RCC 7860 (cell line): ENCODE measurements at regions not wholly inside any gene's neighbourhood (a gene's known extent, or its start where the extent isn't known, plus 50 kb on each side); places are given as distances from the start of the nearest gene placed in this dataset.
"Not testable (repeated sequence)": the region's sequence is repeated elsewhere in the genome, so short reads cannot be mapped to it uniquely, and the experiment has no call there.

ENCODE experiments used
- DNase-seq: peaks from one replicate; pipeline ENCODE4 v3.0.0-alpha.2; 2015; ENCODE audit warnings: low spot score
- FAIRE-seq: peaks from 2 replicates; lab custom pipeline; 2012; peaks lifted over from hg19 to GRCh38; lab: Jason Lieb, UNC

GRCh38 chr20:30484009-30484748 lies 773.3 kb upstream of the DEFB115 start:
- FAIRE-seq (no peak), DNase-seq (no peak)

- DNase-seq: no peak
Measured at GRCh38 chr20:30484749-30485070, 772.8 kb upstream of the DEFB115 start.

GRCh38 chr20:30485331-30486102 lies 771.9 kb upstream of the DEFB115 start:
- DNase-seq (no peak), FAIRE-seq (no peak)

More at GRCh38 chr20:30484749-30485070, 772.8 kb upstream of the DEFB115 start:
- no peak for FAIRE-seq

GRCh38 chr20:30486103-30486478 lies 771.4 kb upstream of the DEFB115 start:
- DNase-seq (no peak), FAIRE-seq (no peak)

DNA sequence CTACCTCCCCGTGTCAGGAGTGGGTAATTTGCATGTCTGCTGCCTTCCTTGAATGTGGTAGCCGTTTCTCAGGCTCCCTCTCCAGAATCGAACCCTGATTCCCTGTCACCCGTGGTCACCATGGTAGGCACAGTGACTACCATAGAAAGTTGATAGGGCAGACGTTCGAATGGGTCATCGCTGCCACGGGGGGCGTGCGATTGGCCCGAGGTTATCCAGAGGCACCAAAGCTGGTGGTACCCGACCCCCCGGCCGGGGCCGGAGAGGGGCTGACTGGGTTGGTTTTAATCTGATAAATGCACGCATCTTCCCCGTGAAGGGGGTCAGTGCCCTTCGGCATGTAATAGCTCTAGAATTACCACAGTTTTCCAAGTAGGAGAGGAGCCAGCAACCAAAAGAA lies 770.0 kb upstream of the DEFB115 start:
- not testable (repeated sequence) for FAIRE-seq, DNase-seq

GRCh38 chr20:30487947-30488926 lies 769.2 kb upstream of the DEFB115 start:
- FAIRE-seq: no peak
- DNase-seq: no peak

GRCh38 chr20:30488941-30489613 lies 768.4 kb upstream of the DEFB115 start:
- FAIRE-seq: no peak
- no peak for DNase-seq

- DNase-seq (no peak), FAIRE-seq (no peak)
Measured at GRCh38 chr20:30489614-30490003, 767.9 kb upstream of the DEFB115 start.

DNA sequence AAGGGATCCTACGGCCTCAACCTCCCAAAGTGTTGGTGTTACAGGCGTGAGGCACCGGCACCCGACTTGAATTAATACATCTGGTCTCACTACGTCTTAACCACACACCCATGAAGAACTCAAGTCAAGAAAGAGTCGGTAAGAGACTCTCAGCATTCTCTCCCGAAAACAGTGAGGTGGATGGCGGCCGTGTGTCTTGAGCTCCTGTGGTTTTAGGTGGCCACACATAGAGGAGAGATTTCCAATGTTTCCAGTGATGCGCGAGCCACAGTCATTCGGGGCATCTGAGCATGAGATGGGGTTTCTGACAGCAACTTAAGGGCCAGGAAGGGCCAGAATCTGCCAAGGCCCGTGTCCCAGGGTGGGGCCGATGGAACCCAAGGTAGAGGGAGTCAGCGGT lies 766.4 kb upstream of the DEFB115 start:
- DNase-seq (no peak), FAIRE-seq (no peak)

- DNase-seq, FAIRE-seq: not testable (repeated sequence)
Measured at GRCh38 chr20:30496656-30497055, 760.8 kb upstream of the DEFB115 start.

DNA sequence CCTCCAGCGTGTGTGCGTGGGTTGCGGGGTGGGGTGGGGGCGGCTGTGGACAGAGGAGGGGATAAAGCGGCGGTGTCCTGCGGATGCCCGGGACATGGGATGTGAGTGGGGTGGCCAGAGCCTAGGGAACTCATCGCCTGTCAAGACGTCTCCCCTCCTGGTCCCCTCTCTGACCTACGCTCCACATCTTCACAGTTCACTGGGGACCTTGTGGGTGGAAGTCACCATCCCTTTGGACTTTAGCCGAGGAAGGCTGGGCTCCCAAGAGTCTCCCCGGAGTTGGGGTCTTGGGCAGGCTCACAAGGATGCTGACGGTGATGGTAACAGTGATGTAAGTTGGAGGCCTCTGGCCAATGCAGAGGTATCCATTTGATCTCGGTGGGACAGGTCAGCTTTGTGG lies 760.3 kb upstream of the DEFB115 start:
- FAIRE-seq, DNase-seq: not testable (repeated sequence)

- DNase-seq (no peak), FAIRE-seq (no peak)
Measured at GRCh38 chr20:30499123-30499522, 758.3 kb upstream of the DEFB115 start.

DNA sequence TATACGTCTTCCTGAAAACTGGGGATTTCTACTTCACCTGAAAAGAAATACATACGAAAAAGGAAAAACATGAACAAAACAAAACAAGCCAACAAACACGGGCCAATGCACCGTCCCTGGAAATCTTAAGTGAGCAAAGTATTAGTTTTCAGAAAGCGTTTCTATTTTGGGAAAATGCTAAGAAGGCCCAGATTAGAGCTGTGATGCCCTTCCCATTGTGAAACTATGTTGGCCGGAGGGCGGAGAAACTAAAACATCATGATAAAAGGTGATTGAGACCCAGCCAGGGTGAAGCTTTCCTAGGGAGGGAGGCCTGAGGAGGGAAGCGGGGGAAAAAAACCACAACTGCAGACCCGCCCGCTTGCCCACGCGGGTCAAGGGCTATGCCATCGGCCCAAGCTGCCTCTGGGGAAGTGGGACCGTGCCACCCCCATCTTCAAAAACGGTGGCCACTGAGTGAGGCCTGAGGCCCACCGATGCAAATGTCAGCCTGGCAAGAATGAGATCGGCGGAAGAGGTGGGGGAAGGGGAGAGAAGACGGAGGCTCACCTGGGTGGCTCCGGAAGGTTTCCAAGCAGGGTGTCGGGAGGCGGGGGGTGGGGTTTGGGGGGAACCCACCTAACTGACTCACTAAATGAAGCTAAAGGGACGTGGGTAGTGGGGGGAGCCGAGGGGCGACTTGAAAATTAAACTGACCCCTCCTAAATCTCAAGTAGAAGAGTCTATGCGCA lies 757.6 kb upstream of the DEFB115 start:
- DNase-seq, FAIRE-seq: not testable (repeated sequence)

GRCh38 chr20:30500447-30500820 lies 757.0 kb upstream of the DEFB115 start:
- DNase-seq, FAIRE-seq: not testable (repeated sequence)

- DNase-seq (no peak), FAIRE-seq (no peak)
Measured at GRCh38 chr20:30500829-30501440, 756.5 kb upstream of the DEFB115 start.

- no peak for FAIRE-seq
- DNase-seq: no peak
Measured at GRCh38 chr20:30502670-30503069, 754.8 kb upstream of the DEFB115 start.

GRCh38 chr20:30503204-30503603 lies 754.3 kb upstream of the DEFB115 start:
- FAIRE-seq, DNase-seq: not testable (repeated sequence)

DNA sequence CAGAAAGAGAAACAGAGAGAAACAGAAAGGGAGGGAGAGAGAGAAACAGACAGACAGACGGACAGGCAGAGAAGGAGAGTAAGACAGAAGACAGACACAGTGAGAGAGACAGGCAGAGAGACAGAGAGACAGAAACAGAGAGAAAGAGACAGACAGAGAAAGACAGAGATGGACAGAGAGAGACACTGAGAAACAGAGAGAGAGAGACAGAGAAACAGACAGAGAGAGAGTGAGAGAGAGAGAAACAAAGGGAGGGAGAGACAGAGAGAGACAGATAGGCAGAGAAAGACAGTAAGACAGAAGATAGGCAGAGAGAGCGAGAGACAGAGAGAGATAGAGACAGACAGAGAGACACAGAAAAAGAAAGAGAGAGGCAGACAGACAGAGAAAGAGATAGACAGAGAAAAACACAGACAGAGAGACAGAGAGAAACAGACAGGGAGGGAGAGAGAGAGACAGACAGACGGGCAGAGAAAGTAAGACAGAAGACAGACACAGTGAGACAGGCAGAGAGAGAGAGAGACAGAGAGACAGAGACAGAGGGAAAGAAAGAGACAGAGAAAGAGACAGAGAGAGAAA lies 753.4 kb upstream of the DEFB115 start:
- DNase-seq: no peak
- FAIRE-seq: no peak

DNA sequence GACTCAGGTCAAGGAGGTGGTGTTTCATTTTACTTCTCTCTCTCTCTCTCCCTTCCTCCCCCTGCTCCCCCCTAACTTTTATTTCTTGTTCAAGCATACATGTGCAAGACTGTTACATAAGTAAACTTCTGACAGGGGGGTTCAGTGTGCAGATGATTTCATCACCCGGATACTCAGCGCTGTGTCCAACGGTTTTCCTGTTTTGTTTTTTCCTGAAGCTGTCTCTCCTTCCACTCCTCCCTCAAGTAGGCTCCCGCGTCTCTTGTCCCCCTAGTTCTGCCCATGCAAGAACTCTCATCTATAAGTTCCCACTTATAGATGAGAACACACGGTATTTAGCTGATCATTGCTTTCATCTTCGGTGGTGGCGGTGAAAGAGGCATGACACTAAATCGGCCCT lies 751.9 kb upstream of the DEFB115 start:
- FAIRE-seq: no peak

More for the DNA sequence above, 751.9 kb upstream of the DEFB115 start:
- no peak for DNase-seq
